K562 (cell line): ENCODE measurements at regions not wholly inside any gene's neighbourhood (a gene's known extent, or its start where the extent isn't known, plus 50 kb on each side); places are given as distances from the start of the nearest gene placed in this dataset.
A peak's percentile ranks its signal among the peaks of the same experiment; 100 is the strongest.

Source experiments
- ATAC-seq: fragments of 200-7000 bp; cut with Tn5 transposase; 3 replicates; pipeline ENCODE4 v1.9.1; 2020; ENCODE audit warnings: moderate library complexity
- BruUV-seq: library from RNA; stranded (reverse); fragments of 400-500 nt; replicated peaks from 2 replicates; lab custom pipeline; 2021; lab: Mats Ljungman, UMichigan
- CTCF ChIA-PET: fragments of 300-600 bp; formaldehyde crosslinking; extraction: SDS; loops from one replicate; lab custom pipeline; 2021; ENCODE audit warnings: low intra/inter-chr PET ratio; lab: Yijun Ruan, JAX
- POLR2A ChIA-PET: fragments of 300-600, 350-650 bp; sonication (Branson Sonifier 250); formaldehyde crosslinking; extraction: SDS; loops from one replicate; lab custom pipeline; 2021; ENCODE audit warnings: antibody characterized with exemption, inconsistent platforms; lab: Yijun Ruan, JAX
- DNase-seq, 4 experiments: peaks; one replicate each; pipeline versions ENCODE4 v3.0.0 to v3.0.0-alpha.2; 2011 to 2018; ENCODE audit warnings: low spot score in 3 of 4, mixed read lengths in 3 of 4; ENCODE audit errors: extremely low read depth in 1 of 4
- FAIRE-seq: peaks from 2 replicates; lab custom pipeline; 2011; peaks lifted over from hg19 to GRCh38; lab: Jason Lieb, UNC
- H2AFZ ChIP-seq: 2 replicates; pipeline ENCODE4 v1.6.0; 2011; ENCODE audit warnings: low read depth, low read length, control low read depth, inconsistent platforms
- H3K27ac ChIP-seq: fragments of 200-600 bp; 3 replicates; pipeline ENCODE4 v1.8.0; 2011; ENCODE audit warnings: low read depth, mild to moderate bottlenecking, control low read depth, inconsistent platforms, low read length, moderate library complexity, mixed read lengths; ENCODE audit errors: extremely low read depth
- H3K27me3 ChIP-seq, 2 experiments: fragments of 300-600 bp in 1 of 2; 2 replicates in 1 of 2; 3 replicates in 1 of 2; pipeline versions ENCODE4 v1.6.0 to v1.8.0; 2011; ENCODE audit warnings: inconsistent platforms in 2 of 2, low read length in 2 of 2, mild to moderate bottlenecking in 1 of 2, mixed read lengths in 1 of 2, moderate library complexity in 1 of 2; ENCODE audit not compliant: control insufficient read depth in 2 of 2, insufficient read depth in 2 of 2
- H3K36me3 ChIP-seq: fragments of 300-600 bp; 3 replicates; pipeline ENCODE4 v1.8.0; 2011; ENCODE audit warnings: mild to moderate bottlenecking, low read length, inconsistent platforms; ENCODE audit not compliant: control insufficient read depth, insufficient read depth
- H3K4me1 ChIP-seq, 2 experiments: fragments of 200-600 bp in 1 of 2; replicated peaks in 1 of 2; 2 replicates in 1 of 2; 3 replicates in 1 of 2; pipeline versions ENCODE4 v1.5.1 to v1.8.0; 2011; ENCODE audit warnings: inconsistent platforms in 2 of 2, low read length in 2 of 2, mild to moderate bottlenecking in 1 of 2, mixed read lengths in 1 of 2, moderate library complexity in 1 of 2; ENCODE audit not compliant: control insufficient read depth in 2 of 2, insufficient read depth in 2 of 2
- H3K4me2 ChIP-seq: 2 replicates; pipeline ENCODE4 v1.6.1; 2011; ENCODE audit warnings: low read length, control low read depth, inconsistent platforms, mixed read lengths; ENCODE audit not compliant: insufficient read depth
- H3K4me3 ChIP-seq: fragments of 200-600 bp; sonication (generic), shearing (Covaris generic); 2 replicates; pipeline ENCODE4 v1.5.1; 2016; ENCODE audit warnings: control low read depth, inconsistent platforms
- H3K79me2 ChIP-seq: fragments of 200-600 bp; 3 replicates; pipeline ENCODE4 v1.8.0; 2011; ENCODE audit warnings: low read length, inconsistent platforms; ENCODE audit not compliant: control insufficient read depth, insufficient read depth
- H3K9ac ChIP-seq, 2 experiments: 2 replicates each; pipeline versions ENCODE4 v1.6.0 to v1.6.1; 2011; ENCODE audit warnings: low read depth in 2 of 2, low read length in 2 of 2, control low read depth in 1 of 2, inconsistent platforms in 1 of 2, mild to moderate bottlenecking in 1 of 2, mixed read lengths in 1 of 2; ENCODE audit not compliant: insufficient read depth in 1 of 2
- H3K9me1 ChIP-seq: one replicate; pipeline ENCODE4 v1.6.0; 2011; ENCODE audit warnings: inconsistent platforms, mild to moderate bottlenecking, low read length, moderate library complexity; ENCODE audit not compliant: control insufficient read depth, insufficient read depth
- H3K9me3 ChIP-seq: replicated peaks from 2 replicates; pipeline ENCODE4 v1.5.1; 2011; ENCODE audit warnings: low read depth, low read length, inconsistent platforms; ENCODE audit not compliant: control insufficient read depth, insufficient read depth
- H4K20me1 ChIP-seq: replicated peaks from 2 replicates; pipeline ENCODE4 v1.6.1; 2011; ENCODE audit warnings: low read length, inconsistent platforms, mixed read lengths; ENCODE audit not compliant: control insufficient read depth, insufficient read depth
- CBFB ChIP-seq: sonication (generic); formaldehyde crosslinking; IDR thresholded peaks from 2 replicates; pipeline ENCODE4 v1.4.0; 2020; ENCODE audit warnings: mild to moderate bottlenecking, missing genetic modification reagents
- FOXJ2 ChIP-seq: fragments of 200-800 bp; sonication (Bioruptor generic); IDR thresholded peaks from 2 replicates; pipeline ENCODE4 v1.6.1; 2016; ENCODE audit warnings: missing genetic modification characterization, missing compliant biosample characterization
- MAZ ChIP-seq, 2 experiments: fragments of 450-650 bp in 1 of 2; sonication (generic) in 1 of 2; formaldehyde crosslinking; IDR thresholded peaks in 1 of 2; conservative IDR thresholded peaks in 1 of 2; 2 replicates each; pipeline versions ENCODE4 v1.4.0 to v1.5.0; 2020; ENCODE audit warnings: mild to moderate bottlenecking in 1 of 2, missing genetic modification reagents in 1 of 2
- MED1 ChIP-seq: sonication (generic); formaldehyde crosslinking; IDR thresholded peaks from 2 replicates; pipeline ENCODE4 v1.8.1; 2023; ENCODE audit warnings: missing genetic modification reagents, borderline replicate concordance
- NR2C1 ChIP-seq, 2 experiments: fragments of 450-650 bp; IDR thresholded peaks; 2 replicates each; pipeline ENCODE4 v1.6.1; 2017; ENCODE audit warnings: mild to moderate bottlenecking in 2 of 2, antibody characterized with exemption in 1 of 2, inconsistent platforms in 1 of 2, missing compliant biosample characterization in 1 of 2, missing genetic modification characterization in 1 of 2
- PCBP1 ChIP-seq: fragments of 200-400 bp; formaldehyde crosslinking; IDR thresholded peaks from 2 replicates; pipeline ENCODE4 v1.6.1; 2018; ENCODE audit warnings: mild to moderate bottlenecking, low read depth, low read length; ENCODE audit not compliant: poor library complexity, severe bottlenecking
- SUPT5H ChIP-seq: fragments of 450-650 bp; IDR thresholded peaks from 2 replicates; pipeline ENCODE4 v1.6.1; 2016
- ZBTB17 ChIP-seq: fragments of 450-650 bp; formaldehyde crosslinking; IDR thresholded peaks from 2 replicates; pipeline ENCODE4 v1.4.0; 2020; ENCODE audit warnings: mild to moderate bottlenecking
- ZC3H4 ChIP-seq: sonication (generic); formaldehyde crosslinking; IDR thresholded peaks from 2 replicates; pipeline ENCODE4 v1.9.0; 2021; ENCODE audit warnings: missing genetic modification reagents, borderline replicate concordance
- ZFP36 ChIP-seq: fragments of 150-350 bp; IDR thresholded peaks from 2 replicates; pipeline ENCODE4 v1.6.1; 2018; ENCODE audit warnings: low read length, low read depth; ENCODE audit not compliant: partially characterized antibody
- ZFX ChIP-seq: sonication (generic); formaldehyde crosslinking; IDR thresholded peaks from 2 replicates; pipeline ENCODE4 v1.8.0; 2022; ENCODE audit warnings: mild to moderate bottlenecking, missing genetic modification reagents, moderate library complexity
- WGBS: fragments of 100-300 bp; shearing (Covaris generic); methylation state at CpG from one replicate; pipeline ENCODE4 v1.1.6; 2016; ENCODE audit warnings: low coverage, mixed read lengths; ENCODE audit not compliant: insufficient coverage; ENCODE audit errors: missing lambda C conversion rate; 5-methylcytosine and 5-hydroxymethylcytosine counted together
- in situ Hi-C: fragments of 300-500 bp; cut with MboI; formaldehyde crosslinking; loops from 4 replicates; pipeline ENCODE4 v1.15.0; 2018; ENCODE audit warnings: inconsistent platforms, mixed read lengths
- intact Hi-C: fragments of 100-400 bp; cut with micrococcal nuclease; formaldehyde crosslinking; loops from 2 replicates; pipeline ENCODE4 v1.14.2; 2022
- TF ChIP-seq, protein P1 (sequence below), 2 experiments: fragments of 200-800 bp in 1 of 2; sonication (Bioruptor generic) in 1 of 2; sonication (generic) in 1 of 2; formaldehyde crosslinking in 1 of 2; IDR thresholded peaks in 1 of 2; conservative IDR thresholded peaks in 1 of 2; 2 replicates each; pipeline versions ENCODE4 v1.5.0 to v1.6.1; 2016 to 2020; ENCODE audit warnings: missing compliant biosample characterization in 1 of 2, missing genetic modification characterization in 1 of 2, missing genetic modification reagents in 1 of 2

DNA sequence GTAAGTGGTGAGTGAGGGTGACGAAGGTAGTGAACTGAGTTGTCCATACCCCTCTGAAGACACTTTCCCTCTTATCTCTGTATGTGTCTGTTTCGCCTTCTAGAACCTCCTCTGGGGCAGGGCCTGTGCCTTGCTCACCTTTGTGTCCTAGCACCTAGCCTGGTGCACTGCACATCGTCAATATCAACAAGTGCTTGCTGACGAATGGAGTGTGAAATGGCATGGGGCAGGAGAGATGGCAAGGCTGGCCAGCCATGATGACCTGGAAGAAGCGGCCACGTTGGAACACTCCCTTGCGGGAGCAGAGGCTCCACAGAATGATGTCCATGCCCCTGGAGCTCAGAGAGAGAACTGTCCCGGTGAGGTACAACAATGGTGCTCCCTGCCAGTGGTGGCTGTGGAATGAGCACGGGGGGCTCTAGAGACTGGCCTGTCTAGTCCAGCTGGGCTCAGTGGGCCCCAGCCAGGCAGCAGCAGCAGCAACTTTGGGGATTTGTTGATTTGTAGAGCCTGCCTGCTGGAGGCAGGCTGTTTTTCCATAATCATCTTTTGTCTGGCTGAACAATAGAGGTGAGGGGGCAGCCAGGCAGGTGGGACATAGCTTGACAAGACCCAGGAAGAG is 112.2 kb upstream of the PJA1 start (continued):
- TF ChIP-seq, protein P1, sequence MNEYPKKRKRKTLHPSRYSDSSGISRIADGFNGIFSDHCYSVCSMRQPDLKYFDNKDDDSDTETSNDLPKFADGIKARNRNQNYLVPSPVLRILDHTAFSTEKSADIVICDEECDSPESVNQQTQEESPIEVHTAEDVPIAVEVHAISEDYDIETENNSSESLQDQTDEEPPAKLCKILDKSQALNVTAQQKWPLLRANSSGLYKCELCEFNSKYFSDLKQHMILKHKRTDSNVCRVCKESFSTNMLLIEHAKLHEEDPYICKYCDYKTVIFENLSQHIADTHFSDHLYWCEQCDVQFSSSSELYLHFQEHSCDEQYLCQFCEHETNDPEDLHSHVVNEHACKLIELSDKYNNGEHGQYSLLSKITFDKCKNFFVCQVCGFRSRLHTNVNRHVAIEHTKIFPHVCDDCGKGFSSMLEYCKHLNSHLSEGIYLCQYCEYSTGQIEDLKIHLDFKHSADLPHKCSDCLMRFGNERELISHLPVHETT (CRISPR knock-in tag; conservative IDR thresholded peaks at IDR 0.05 in 1 of 2, IDR thresholded peaks at IDR 0.05 in 1 of 2): no peak
- no peak for TF ChIP-seq SUPT5H
- TF ChIP-seq CBFB (CRISPR knock-in tag): no peak
- TF ChIP-seq ZC3H4 (CRISPR knock-in tag): no peak
- TF ChIP-seq PCBP1: no peak
- TF ChIP-seq FOXJ2 (tag): no peak
- TF ChIP-seq NR2C1 (IDR thresholded peaks at IDR 0.05): no peak
- no peak for TF ChIP-seq NR2C1 (tag; IDR thresholded peaks at IDR 0.05)

DNA sequence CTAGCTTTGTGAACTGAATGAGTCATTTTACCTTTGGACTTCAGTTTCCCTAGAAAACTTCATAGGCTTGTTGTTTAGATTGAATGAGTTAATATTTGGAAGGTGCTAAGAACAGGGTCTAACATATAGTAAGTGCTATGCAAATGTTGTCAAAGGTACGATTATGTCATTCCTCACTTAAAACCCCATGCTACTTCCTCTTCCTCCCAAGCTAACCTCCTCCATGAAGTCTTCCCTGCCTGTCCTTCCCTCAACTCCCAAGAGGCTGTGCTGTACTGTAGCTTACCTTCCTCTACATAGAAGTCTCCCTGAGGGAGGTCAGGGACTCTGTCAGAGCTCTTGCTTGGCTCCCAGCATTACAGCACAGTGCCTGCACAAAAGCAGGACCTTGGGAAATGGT is 103.4 kb upstream of the PJA1 start:
- no peaks in the 10 kb centered on the region for H3K9me3 ChIP-seq
- no peak overlapping the region for H3K4me2 ChIP-seq
- no peak overlapping the region for H3K27ac ChIP-seq
- TF ChIP-seq ZFP36: peak; percentile 64
- no peak for TF ChIP-seq ZFX (CRISPR knock-in tag)
- no peak for TF ChIP-seq MED1 (CRISPR knock-in tag)
- no peak for TF ChIP-seq MAZ (CRISPR knock-in tag; conservative IDR thresholded peaks at IDR 0.05 in 1 of 2, IDR thresholded peaks at IDR 0.05 in 1 of 2)
- no peak for TF ChIP-seq ZBTB17
- H2AFZ ChIP-seq: no peak overlapping the region
- intact Hi-C loops (no loop called here), in situ Hi-C loops (no loop called here)
- ChIA-PET POLR2A (no interaction called here), CTCF (no interaction called here)
- FAIRE-seq (no peak), DNase-seq (no peak), ATAC-seq (no peak)
- WGBS: 0% methylated on average over 1 of the region's 1 CpG
- H3K36me3 ChIP-seq: no peaks in the 10 kb centered on the region
- no peak overlapping the region for H3K9ac ChIP-seq
- H4K20me1 ChIP-seq: no peaks in the 10 kb centered on the region
- no peaks in the 10 kb centered on the region for H3K4me1 ChIP-seq
- H3K4me3 ChIP-seq: no peak overlapping the region
- H3K79me2 ChIP-seq: no peaks in the 10 kb centered on the region
- no TSS peak for BruUV-seq
- no peaks in the 10 kb centered on the region for H3K9me1 ChIP-seq
- peaks cover 0 to 14% of the 10 kb centered on the region in 2 experiments; a peak in 2 of 5 replicates for H3K27me3 ChIP-seq
